GM12878 (cell line): ENCODE measurements at regions not wholly inside any gene's neighbourhood (a gene's known extent, or its start where the extent isn't known, plus 50 kb on each side); places are given as distances from the start of the nearest gene placed in this dataset.
"Not testable (repeated sequence)": the region's sequence is repeated elsewhere in the genome, so short reads cannot be mapped to it uniquely, and the experiment has no call there.

ENCODE experiments used
- ATAC-seq: fragments of 200-7000 bp; cut with Tn5 transposase; 3 replicates; pipeline ENCODE4 v1.9.1; 2020; ENCODE audit warnings: mild to moderate bottlenecking, moderate library complexity
- BruUV-seq: library from RNA; stranded (reverse); fragments of 400-500 nt; replicated peaks from 2 replicates; lab custom pipeline; 2021; lab: Mats Ljungman, UMichigan
- CTCF ChIA-PET: fragments of 300-600 bp; sonication (Branson Sonifier 250); formaldehyde crosslinking; extraction: SDS; loops from one replicate; lab custom pipeline; 2021; ENCODE audit warnings: inconsistent platforms; lab: Yijun Ruan, JAX
- POLR2A ChIA-PET: fragments of 350-600 bp; formaldehyde crosslinking; extraction: SDS; loops from one replicate; lab custom pipeline; 2021; ENCODE audit warnings: inconsistent platforms; lab: Charles Lee
- RAD21 ChIA-PET: fragments of 300-600 bp; sonication (Branson Sonifier 250); formaldehyde crosslinking; loops from one replicate; lab custom pipeline; 2023; ENCODE audit warnings: antibody characterized with exemption; ENCODE audit not compliant: unreplicated experiment; lab: Charles Lee
- SMC1A ChIA-PET: fragments of 300-600 bp; sonication (Branson Sonifier 250); formaldehyde crosslinking; loops from one replicate; lab custom pipeline; 2023; ENCODE audit not compliant: unreplicated experiment, uncharacterized antibody; lab: Charles Lee
- DNase-seq: peaks from one replicate; pipeline ENCODE4 v3.0.0-alpha.2; 2011; ENCODE audit warnings: low read depth, low spot score
- FAIRE-seq: peaks from 3 replicates; lab custom pipeline; 2011; peaks lifted over from hg19 to GRCh38; lab: Jason Lieb, UNC
- H2AFZ ChIP-seq: 2 replicates; pipeline ENCODE4 v1.6.0; 2011; ENCODE audit warnings: low read depth, low read length, control low read depth; ENCODE audit not compliant: control insufficient read depth
- H3K27ac ChIP-seq: 2 replicates; pipeline ENCODE4 v1.5.1; 2011; ENCODE audit warnings: control low read depth; ENCODE audit not compliant: control insufficient read depth, insufficient read depth
- H3K27me3 ChIP-seq, 2 experiments: replicated peaks in 1 of 2; 2 replicates each; pipeline versions ENCODE4 v1.6.0 to v1.6.1; 2011; ENCODE audit warnings: low read length in 1 of 2; ENCODE audit not compliant: control insufficient read depth in 2 of 2, insufficient read depth in 2 of 2
- H3K36me3 ChIP-seq, 2 experiments: 2 replicates each; pipeline ENCODE4 v1.5.1; 2011; ENCODE audit warnings: low read length in 1 of 2; ENCODE audit not compliant: control insufficient read depth in 2 of 2, insufficient read depth in 2 of 2
- H3K4me1 ChIP-seq: 2 replicates; pipeline ENCODE4 v1.6.1; 2011; ENCODE audit warnings: mild to moderate bottlenecking, low read length, moderate library complexity, mixed read lengths; ENCODE audit not compliant: control insufficient read depth, insufficient read depth
- H3K4me2 ChIP-seq: 2 replicates; pipeline ENCODE4 v1.6.0; 2011; ENCODE audit warnings: control low read depth; ENCODE audit not compliant: control insufficient read depth, insufficient read depth
- H3K4me3 ChIP-seq: fragments of 200-600 bp; sonication (generic); 2 replicates; pipeline ENCODE4 v1.5.1; 2016
- H3K79me2 ChIP-seq: 2 replicates; pipeline ENCODE4 v1.6.0; 2011; ENCODE audit warnings: low read length; ENCODE audit not compliant: control insufficient read depth, insufficient read depth
- H3K9ac ChIP-seq: 2 replicates; pipeline ENCODE4 v1.8.0; 2011; ENCODE audit warnings: low read length, control low read depth, mixed read lengths; ENCODE audit not compliant: control insufficient read depth, insufficient read depth
- H3K9me3 ChIP-seq: replicated peaks from 3 replicates; pipeline ENCODE4 v1.5.1; 2011; ENCODE audit warnings: mild to moderate bottlenecking, low read length; ENCODE audit not compliant: control insufficient read depth, insufficient read depth
- H4K20me1 ChIP-seq: 2 replicates; pipeline ENCODE4 v1.6.0; 2011; ENCODE audit not compliant: control insufficient read depth, insufficient read depth
- CBX5 ChIP-seq: sonication (generic); IDR thresholded peaks from 2 replicates; pipeline ENCODE4 v1.6.1; 2016; ENCODE audit warnings: low read depth, moderate library complexity, mild to moderate bottlenecking, inconsistent platforms
- SMARCA5 ChIP-seq: fragments of 450-650 bp; IDR thresholded peaks from 2 replicates; pipeline ENCODE4 v1.6.1; 2017; ENCODE audit warnings: mild to moderate bottlenecking
- WGBS: methylation state at CpG from one replicate; pipeline ENCODE4 v1.1.6; 2016; ENCODE audit warnings: low lambda C conversion rate; ENCODE audit not compliant: insufficient replicate concordance, insufficient coverage; ENCODE audit errors: missing lambda C conversion rate; 5-methylcytosine and 5-hydroxymethylcytosine counted together
- in situ Hi-C: fragments of 300-500 bp; cut with MboI; formaldehyde crosslinking; loops from 9 replicates; pipeline ENCODE4 v1.14.3; 2018; ENCODE audit warnings: mixed read lengths
- intact Hi-C: fragments of 100-400 bp; cut with micrococcal nuclease; formaldehyde crosslinking; loops from one replicate; pipeline ENCODE4 v1.14.2; 2022; ENCODE audit not compliant: unreplicated experiment

GRCh38 chr6:144670259-144670658 is 385.1 kb downstream of the UTRN start:
- Histone ChIP-seq H3K9me3 (peaks cover 11% of the 10 kb centered on the region), H3K4me1 (peaks cover 12% of the 10 kb centered on the region)
- ATAC-seq, H3K9ac ChIP-seq, FAIRE-seq, POLR2A ChIA-PET, H4K20me1 ChIP-seq, DNase-seq, H2AFZ ChIP-seq, BruUV-seq, H3K4me3 ChIP-seq, in situ Hi-C loops, H3K27me3 ChIP-seq, H3K27ac ChIP-seq, RAD21 ChIA-PET, H3K79me2 ChIP-seq, H3K36me3 ChIP-seq, CTCF ChIA-PET, SMC1A ChIA-PET, H3K4me2 ChIP-seq, intact Hi-C loops: not testable (repeated sequence)
- 100% methylated on average over 1 of the region's 1 CpG for WGBS

GRCh38 chr6:144673807-144674206 is 388.7 kb downstream of the UTRN start:
- DNase-seq, result no peak
- H3K4me2 ChIP-seq, result no peak overlapping the region
- in situ Hi-C loops (no loop called here), intact Hi-C loops (no loop called here)
- no peak overlapping the region for H2AFZ ChIP-seq
- H3K9me3 ChIP-seq, result peaks cover 14% of the 10 kb centered on the region
- no TSS peak for BruUV-seq
- 84% methylated on average over 3 of the region's 3 CpGs for WGBS
- H3K4me1 ChIP-seq, result no peaks in the 10 kb centered on the region
- no peak overlapping the region for H3K9ac ChIP-seq
- ChIA-PET POLR2A (no interaction called here), RAD21 (no interaction called here), CTCF (interaction anchor here (0.9 to 1.6 kb wide), 2 partner anchors 9 to 10 kb away, joined by 3 read pairs; no protein-coding TSS in a partner anchor)
- ATAC-seq, result no peak
- H3K27me3 ChIP-seq, result no peaks in the 10 kb centered on the region
- H3K27ac ChIP-seq, result no peak overlapping the region
- no peaks in the 10 kb centered on the region for H4K20me1 ChIP-seq
- H3K4me3 ChIP-seq, result no peak overlapping the region
- no peaks in the 10 kb centered on the region for H3K79me2 ChIP-seq
- H3K36me3 ChIP-seq, result no peaks in the 10 kb centered on the region
- FAIRE-seq, result no peak
- TF ChIP-seq CBX5, result peak; percentile 85; the same call in 1 of the 2 replicates
- TF ChIP-seq SMARCA5, result no peak
- TF ChIP-seq, all 136 proteins: peak for 1
- SMC1A ChIA-PET, result interaction anchor here (0.7 to 1.7 kb wide), 5 partner anchors 10 to 81 kb away, joined by 3 to 4 read pairs (median 3); no protein-coding TSS in a partner anchor
